ENCODE measurements at regions not wholly inside any gene's neighbourhood (a gene's known extent, or its start where the extent isn't known, plus 50 kb on each side); places are given as distances from the start of the nearest gene placed in this dataset.

GRCh38 chr21:38139380-38140168 is 117.2 kb upstream of the KCNJ15 start:
- TF ChIP-seq POLR2A (IDR thresholded peaks at IDR 0.05): no peak
- no peak for TF ChIP-seq CTCF (IDR thresholded peaks at IDR 0.05)
- TF ChIP-seq POLR2AphosphoS5 (IDR thresholded peaks at IDR 0.05; ENCODE audit: insufficient read depth in 1 of 2, low read depth in 1 of 2): no peak
